H1 (cell line): ENCODE measurements at regions not wholly inside any gene's neighbourhood (a gene's known extent, or its start where the extent isn't known, plus 50 kb on each side); places are given as distances from the start of the nearest gene placed in this dataset.

Source experiments
- CTCF ChIA-PET: fragments of 300-600 bp; sonication (Branson Sonifier 250); formaldehyde crosslinking; loops from one replicate; lab custom pipeline; 2021; ENCODE audit not compliant: partially characterized antibody; lab: Charles Lee
- POLR2A ChIA-PET: fragments of 300-600 bp; sonication (Branson Sonifier 250); formaldehyde crosslinking; loops from one replicate; lab custom pipeline; 2021; ENCODE audit warnings: inconsistent platforms; ENCODE audit not compliant: partially characterized antibody; lab: Charles Lee
- DNase-seq, 2 experiments: peaks; one replicate each; pipeline versions ENCODE4 v3.0.0 to v3.0.0-alpha.2; 2010 to 2022; ENCODE audit warnings: low spot score in 2 of 2, low read depth in 1 of 2, mixed read lengths in 1 of 2
- FAIRE-seq: peaks from 2 replicates; lab custom pipeline; 2011; peaks lifted over from hg19 to GRCh38; lab: Jason Lieb, UNC
- H2AFZ ChIP-seq: 2 replicates; pipeline ENCODE4 v1.8.1; 2012; ENCODE audit warnings: low read length, inconsistent platforms
- H2AK5ac ChIP-seq: 2 replicates; pipeline ENCODE4 v1.6.1; 2013; ENCODE audit warnings: low read depth, low read length
- H2BK120ac ChIP-seq: replicated peaks from 2 replicates; pipeline ENCODE3; 2013; ENCODE audit warnings: low read depth, low read length, inconsistent platforms
- H2BK12ac ChIP-seq: 2 replicates; pipeline ENCODE4 v1.6.1; 2013; ENCODE audit warnings: low read depth, low read length
- H2BK15ac ChIP-seq: 2 replicates; pipeline ENCODE4 v1.6.1; 2013; ENCODE audit warnings: low read length
- H2BK20ac ChIP-seq: 2 replicates; pipeline ENCODE4 v1.6.1; 2013; ENCODE audit warnings: low read length
- H2BK5ac ChIP-seq: 2 replicates; pipeline ENCODE4 v1.6.1; 2013; ENCODE audit warnings: low read depth, low read length
- H3K14ac ChIP-seq: 2 replicates; pipeline ENCODE4 v1.6.1; 2013; ENCODE audit warnings: inconsistent platforms; ENCODE audit not compliant: insufficient read length
- H3K18ac ChIP-seq: 2 replicates; pipeline ENCODE4 v1.6.1; 2013; ENCODE audit warnings: low read length; ENCODE audit errors: extremely low read depth
- H3K23ac ChIP-seq: 2 replicates; pipeline ENCODE4 v1.6.1; 2013; ENCODE audit warnings: inconsistent platforms; ENCODE audit not compliant: insufficient read length
- H3K23me2 ChIP-seq: 2 replicates; pipeline ENCODE4 v1.6.1; 2013; ENCODE audit warnings: low read depth, low read length
- H3K27ac ChIP-seq: 2 replicates; pipeline ENCODE4 v1.6.1; 2011; ENCODE audit warnings: low read depth, low read length, inconsistent platforms
- H3K27me3 ChIP-seq, 4 experiments: replicated peaks in 1 of 4; 1 replicate in 1 of 4; 2 replicates in 3 of 4; pipeline versions ENCODE4 v1.6.1 to v1.8.1; 2011 to 2013; ENCODE audit warnings: low read length in 3 of 4, mild to moderate bottlenecking in 3 of 4, inconsistent platforms in 2 of 4, mixed read lengths in 2 of 4, moderate library complexity in 1 of 4; ENCODE audit not compliant: control insufficient read depth in 3 of 4, insufficient read depth in 3 of 4; ENCODE audit errors: extremely low read depth in 1 of 4
- H3K36me3 ChIP-seq, 4 experiments: 2 replicates each; pipeline versions ENCODE4 v1.6.1 to v1.8.1; 2011 to 2013; ENCODE audit warnings: mild to moderate bottlenecking in 4 of 4, low read length in 3 of 4, moderate library complexity in 2 of 4, control low read depth in 1 of 4, inconsistent platforms in 1 of 4; ENCODE audit not compliant: insufficient read depth in 4 of 4, control insufficient read depth in 2 of 4
- H3K4ac ChIP-seq: replicated peaks from 2 replicates; pipeline ENCODE3; 2013; ENCODE audit warnings: low read length, low read depth, mixed read lengths, inconsistent platforms; ENCODE audit not compliant: insufficient read length
- H3K4me1 ChIP-seq, 4 experiments: replicated peaks in 1 of 4; 1 replicate in 1 of 4; 2 replicates in 3 of 4; pipeline versions ENCODE4 v1.6.1 to v1.8.1; 2011 to 2013; ENCODE audit warnings: low read length in 3 of 4, inconsistent platforms in 2 of 4, mixed read lengths in 1 of 4; ENCODE audit not compliant: insufficient read depth in 4 of 4, control insufficient read depth in 3 of 4
- H3K4me2 ChIP-seq, 2 experiments: 2 replicates each; pipeline versions ENCODE4 v1.6.1 to v1.8.1; 2011 to 2013; ENCODE audit warnings: low read depth in 2 of 2, low read length in 2 of 2, control low read depth in 1 of 2, inconsistent platforms in 1 of 2, mild to moderate bottlenecking in 1 of 2; ENCODE audit not compliant: insufficient read depth in 1 of 2
- H3K4me3 ChIP-seq, 4 experiments: fragments of 200-600, 300-600 bp in 1 of 4; sonication (generic), shearing (Covaris generic), sonication (Bioruptor Twin) in 1 of 4; 2 replicates each; pipeline versions ENCODE4 v1.5.1 to v1.8.1; 2011 to 2016; ENCODE audit warnings: low read length in 4 of 4, low read depth in 3 of 4, control low read depth in 2 of 4, inconsistent platforms in 2 of 4, mild to moderate bottlenecking in 2 of 4, mixed read lengths in 1 of 4, moderate library complexity in 1 of 4; ENCODE audit not compliant: insufficient read depth in 2 of 4; ENCODE audit errors: extremely low read depth in 1 of 4
- H3K56ac ChIP-seq: replicated peaks from 2 replicates; pipeline ENCODE3; 2013; ENCODE audit warnings: low read depth, mild to moderate bottlenecking, mixed read lengths, low read length, inconsistent platforms; ENCODE audit not compliant: insufficient read length
- H3K79me1 ChIP-seq: 2 replicates; pipeline ENCODE4 v1.6.1; 2013; ENCODE audit warnings: low read depth, low read length, control low read depth
- H3K79me2 ChIP-seq, 2 experiments: 2 replicates each; pipeline versions ENCODE4 v1.6.1 to v1.8.1; 2012 to 2013; ENCODE audit warnings: low read length in 2 of 2, mild to moderate bottlenecking in 2 of 2, inconsistent platforms in 1 of 2; ENCODE audit not compliant: insufficient read depth in 2 of 2, control insufficient read depth in 1 of 2
- H3K9ac ChIP-seq, 4 experiments: replicated peaks in 1 of 4; 1 replicate in 1 of 4; 2 replicates in 3 of 4; pipeline versions ENCODE4 v1.6.1 to v1.8.1; 2011 to 2013; ENCODE audit warnings: low read depth in 3 of 4, low read length in 3 of 4, control low read depth in 2 of 4, mild to moderate bottlenecking in 2 of 4, moderate library complexity in 2 of 4, inconsistent platforms in 1 of 4; ENCODE audit errors: extremely low read depth in 1 of 4
- H3K9me3 ChIP-seq, 2 experiments: 2 replicates each; pipeline versions ENCODE4 v1.6.1 to v1.8.1; 2012 to 2013; ENCODE audit warnings: mild to moderate bottlenecking in 2 of 2, moderate library complexity in 2 of 2, control low read depth in 1 of 2, inconsistent platforms in 1 of 2, low read depth in 1 of 2, low read length in 1 of 2, mixed read lengths in 1 of 2; ENCODE audit not compliant: insufficient read depth in 2 of 2
- H4K20me1 ChIP-seq, 2 experiments: replicated peaks in 1 of 2; 2 replicates each; pipeline versions ENCODE3 to v1.8.1; 2011 to 2013; ENCODE audit warnings: inconsistent platforms in 2 of 2, low read length in 2 of 2, mild to moderate bottlenecking in 1 of 2; ENCODE audit not compliant: insufficient read depth in 2 of 2, control insufficient read depth in 1 of 2
- H4K5ac ChIP-seq: 2 replicates; pipeline ENCODE4 v1.6.1; 2013; ENCODE audit warnings: low read length, low read depth, mixed read lengths, inconsistent platforms; ENCODE audit not compliant: insufficient read length
- H4K8ac ChIP-seq: 2 replicates; pipeline ENCODE4 v1.8.0; 2013; ENCODE audit warnings: mild to moderate bottlenecking, moderate library complexity, low read length, inconsistent platforms; ENCODE audit not compliant: insufficient read depth; ENCODE audit errors: extremely low read depth
- H4K91ac ChIP-seq: replicated peaks from 2 replicates; pipeline ENCODE3; 2013; ENCODE audit warnings: low read length, mixed read lengths, inconsistent platforms; ENCODE audit not compliant: insufficient read length
- SIN3A ChIP-seq, 2 experiments: IDR thresholded peaks in 1 of 2; conservative IDR thresholded peaks in 1 of 2; 2 replicates each; pipeline ENCODE4 v1.6.1; 2011 to 2012; ENCODE audit warnings: low read length in 2 of 2, improper control_type of control experiment in 1 of 2, low read depth in 1 of 2, mild to moderate bottlenecking in 1 of 2
- SIX5 ChIP-seq: IDR thresholded peaks from 2 replicates; pipeline ENCODE4 v1.6.1; 2011; ENCODE audit warnings: mild to moderate bottlenecking, low read depth, low read length
- WGBS, 2 experiments: shearing (Covaris generic) in 1 of 2; methylation state at CpG; one replicate each; pipeline versions ENCODE4 v1.1.6 to v1.1.7; 2013 to 2015; ENCODE audit warnings: low lambda C conversion rate in 2 of 2, mixed read lengths in 2 of 2, inconsistent platforms in 1 of 2, low coverage in 1 of 2, missing lambda C conversion rate in 1 of 2; ENCODE audit not compliant: insufficient replicate concordance in 2 of 2, insufficient coverage in 1 of 2, insufficient read length in 1 of 2; ENCODE audit errors: extremely low coverage in 1 of 2, missing lambda C conversion rate in 1 of 2; 5-methylcytosine and 5-hydroxymethylcytosine counted together

- Histone ChIP-seq H3K23me2 (no peaks in the 10 kb centered on the region), H3K9ac (no peak overlapping the region), H3K4me3 (no peak overlapping the region), H3K9me3 (no peaks in the 10 kb centered on the region), H2BK5ac (no peak overlapping the region; the same call in 1 of the 2 replicates), H3K18ac (no peak overlapping the region), H3K36me3 (no peaks in the 10 kb centered on the region), H3K4ac (no peak overlapping the region), H3K27me3 (no peaks in the 10 kb centered on the region; a peak in 2 of 7 replicates), H3K79me2 (no peaks in the 10 kb centered on the region), H2BK12ac (0 out of 2 replicates have a peak overlapping the region, but pooled peaks have one; percentile 84), H3K56ac (no peak overlapping the region), H3K79me1 (no peaks in the 10 kb centered on the region), H2BK120ac (no peak overlapping the region), H2AK5ac (peak overlapping the region; percentile 82; the same call in 1 of the 2 replicates), H4K5ac (no peak overlapping the region), H2BK15ac (no peak overlapping the region), H4K91ac (no peak overlapping the region), H2BK20ac (0 out of 2 replicates have a peak overlapping the region, but pooled peaks have one; percentile 32), H4K8ac (no peak overlapping the region), H2AFZ (no peak overlapping the region), H3K4me1 (peaks cover 0 to 24% (median 5%) of the 10 kb centered on the region in 4 experiments; a peak in 6 of 7 replicates), H3K4me2 (no peak overlapping the region), H3K14ac (no peak overlapping the region), H3K23ac (no peak overlapping the region), H4K20me1 (no peaks in the 10 kb centered on the region), H3K27ac (no peak overlapping the region)
- FAIRE-seq, result no peak
- DNase-seq, result no peak
- CTCF ChIA-PET, result interaction anchor here (0.8 to 2.3 kb wide), 5 partner anchors 71 to 221 kb away, joined by 3 to 10 read pairs (median 3); no protein-coding TSS in a partner anchor
- 76% methylated on average over 5 of the region's 5 CpGs; no CpG with 5 or more reads in 1 of the 2 experiments for WGBS, 2 experiments
- POLR2A ChIA-PET, result no interaction called here
- TF ChIP-seq SIX5 (no peak), SIN3A (conservative IDR thresholded peaks at IDR 0.05 in 1 of 2, IDR thresholded peaks at IDR 0.05 in 1 of 2; ENCODE audit: low read depth in 1 of 2, low read length in 2 of 2) (no peak)
Measured at GRCh38 chr10:78980815-78981214, 88.0 kb upstream of the ZMIZ1 start.
